Astrocyte (in vitro differentiated cells and primary cell): ENCODE measurements at regions not wholly inside any gene's neighbourhood (a gene's known extent, or its start where the extent isn't known, plus 50 kb on each side); places are given as distances from the start of the nearest gene placed in this dataset.

ENCODE experiments used
- DNase-seq: peaks from one replicate; pipeline ENCODE4 v3.0.0-alpha.2; 2010; ENCODE audit warnings: low read depth
- FAIRE-seq: peaks from 2 replicates; lab custom pipeline; 2011; peaks lifted over from hg19 to GRCh38; lab: Jason Lieb, UNC
- H2AFZ ChIP-seq: 2 replicates; pipeline ENCODE4 v1.6.0; 2012; ENCODE audit warnings: low read depth, low read length, inconsistent platforms
- H3K27ac ChIP-seq: 2 replicates; pipeline ENCODE4 v1.5.1; 2011; ENCODE audit warnings: low read depth, low read length, inconsistent platforms
- H3K27me3 ChIP-seq: 2 replicates; pipeline ENCODE4 v1.6.0; 2011; ENCODE audit warnings: low read length, inconsistent platforms; ENCODE audit not compliant: insufficient read depth
- H3K36me3 ChIP-seq: 2 replicates; pipeline ENCODE4 v1.5.1; 2011; ENCODE audit warnings: low read length, inconsistent platforms; ENCODE audit not compliant: insufficient read depth
- H3K4me1 ChIP-seq: 2 replicates; pipeline ENCODE4 v1.5.1; 2011; ENCODE audit warnings: low read length, inconsistent platforms; ENCODE audit not compliant: insufficient read depth
- H3K4me2 ChIP-seq: 2 replicates; pipeline ENCODE4 v1.6.0; 2012; ENCODE audit warnings: low read length, inconsistent platforms
- H3K4me3 ChIP-seq: 2 replicates; pipeline ENCODE4 v1.5.1; 2011; ENCODE audit warnings: low read depth, mild to moderate bottlenecking, low read length, inconsistent platforms; ENCODE audit not compliant: insufficient read depth
- H3K79me2 ChIP-seq: 2 replicates; pipeline ENCODE4 v1.6.0; 2012; ENCODE audit warnings: mild to moderate bottlenecking, low read length, inconsistent platforms; ENCODE audit not compliant: insufficient read depth
- H3K9ac ChIP-seq: 2 replicates; pipeline ENCODE4 v1.6.0; 2012; ENCODE audit warnings: mild to moderate bottlenecking, low read length, inconsistent platforms
- H3K9me3 ChIP-seq: 2 replicates; pipeline ENCODE4 v1.5.1; 2012; ENCODE audit warnings: low read depth, mild to moderate bottlenecking, low read length, inconsistent platforms; ENCODE audit not compliant: insufficient read depth
- H4K20me1 ChIP-seq: 2 replicates; pipeline ENCODE4 v1.6.0; 2012; ENCODE audit warnings: low read length, inconsistent platforms; ENCODE audit not compliant: insufficient read depth
- H3K27ac Mint-ChIP-seq: one replicate; pipeline ENCODE4 v1.8.0; 2021; ENCODE audit warnings: mild to moderate bottlenecking, mixed read lengths; ENCODE audit not compliant: unreplicated experiment
- H3K27me3 Mint-ChIP-seq: one replicate; pipeline ENCODE4 v1.8.0; 2021; ENCODE audit warnings: low read depth, mixed read lengths; ENCODE audit not compliant: unreplicated experiment
- H3K36me3 Mint-ChIP-seq: one replicate; pipeline ENCODE4 v1.8.0; 2021; ENCODE audit warnings: low read depth, mixed read lengths; ENCODE audit not compliant: unreplicated experiment
- H3K4me1 Mint-ChIP-seq: one replicate; pipeline ENCODE4 v1.8.0; 2021; ENCODE audit warnings: low read depth, mixed read lengths; ENCODE audit not compliant: unreplicated experiment
- H3K4me3 Mint-ChIP-seq: one replicate; pipeline ENCODE4 v1.8.0; 2021; ENCODE audit warnings: mild to moderate bottlenecking, moderate library complexity, mixed read lengths; ENCODE audit not compliant: unreplicated experiment
- H3K9me3 Mint-ChIP-seq: one replicate; pipeline ENCODE4 v1.8.0; 2021; ENCODE audit warnings: mild to moderate bottlenecking, mixed read lengths; ENCODE audit not compliant: unreplicated experiment
- CTCF ChIP-seq: IDR thresholded peaks from 2 replicates; pipeline ENCODE4 v1.5.1; 2011; ENCODE audit warnings: low read depth, mild to moderate bottlenecking, inconsistent platforms, low read length, moderate library complexity; ENCODE audit not compliant: insufficient read depth
- EZH2 ChIP-seq: IDR thresholded peaks from 2 replicates; pipeline ENCODE4 v1.6.1; 2012; ENCODE audit warnings: mild to moderate bottlenecking, low read length, inconsistent platforms; ENCODE audit not compliant: insufficient read depth

- H3K36me3 ChIP-seq: no peaks in the 10 kb centered on the region
- no peaks in the 10 kb centered on the region for H4K20me1 ChIP-seq
- no peaks in the 10 kb centered on the region for H3K9me3 ChIP-seq
- TF ChIP-seq CTCF (no peak), EZH2 (no peak)
- no peak overlapping the region for H2AFZ ChIP-seq
- no peaks in the 10 kb centered on the region for H3K79me2 ChIP-seq
- no peak overlapping the region for H3K27ac Mint-ChIP-seq
- no peaks in the 10 kb centered on the region for H3K27me3 ChIP-seq
- no peaks in the 10 kb centered on the region for H3K27me3 Mint-ChIP-seq
- peaks cover 7% of the 10 kb centered on the region for H3K4me1 ChIP-seq
- no peak overlapping the region for H3K9ac ChIP-seq
- H3K4me2 ChIP-seq: no peak overlapping the region
- no peak overlapping the region for H3K27ac ChIP-seq
- no peaks in the 10 kb centered on the region for H3K9me3 Mint-ChIP-seq
- FAIRE-seq (no peak), DNase-seq (no peak)
- H3K4me1 Mint-ChIP-seq: peaks cover 4% of the 10 kb centered on the region
- H3K4me3 Mint-ChIP-seq: no peak overlapping the region
- H3K36me3 Mint-ChIP-seq: no peaks in the 10 kb centered on the region
- no peak overlapping the region for H3K4me3 ChIP-seq
Measured at GRCh38 chr9:73053543-73053942, 98.1 kb upstream of the ANXA1 start.

GRCh38 chr9:73050887-73051550 is 98.2 kb upstream of the ALDH1A1 start:
- Histone ChIP-seq H2AFZ (no peak overlapping the region), H3K4me1 (peaks cover 7% of the 10 kb centered on the region), H3K36me3 (no peaks in the 10 kb centered on the region), H3K79me2 (no peaks in the 10 kb centered on the region), H4K20me1 (no peaks in the 10 kb centered on the region), H3K9me3 (no peaks in the 10 kb centered on the region), H3K4me2 (no peak overlapping the region), H3K27ac (no peak overlapping the region), H3K4me3 (no peak overlapping the region), H3K9ac (no peak overlapping the region), H3K27me3 (no peaks in the 10 kb centered on the region)
- FAIRE-seq (no peak), DNase-seq (no peak)
- H3K27ac Mint-ChIP-seq: no peak overlapping the region
- H3K9me3 Mint-ChIP-seq: no peaks in the 10 kb centered on the region
- peaks cover 4% of the 10 kb centered on the region for H3K4me1 Mint-ChIP-seq
- peaks cover under 1% of the 10 kb centered on the region for H3K27me3 Mint-ChIP-seq
- no peaks in the 10 kb centered on the region for H3K36me3 Mint-ChIP-seq
- no peak for TF ChIP-seq EZH2
- no peak for TF ChIP-seq CTCF
- H3K4me3 Mint-ChIP-seq: no peak overlapping the region

DNA sequence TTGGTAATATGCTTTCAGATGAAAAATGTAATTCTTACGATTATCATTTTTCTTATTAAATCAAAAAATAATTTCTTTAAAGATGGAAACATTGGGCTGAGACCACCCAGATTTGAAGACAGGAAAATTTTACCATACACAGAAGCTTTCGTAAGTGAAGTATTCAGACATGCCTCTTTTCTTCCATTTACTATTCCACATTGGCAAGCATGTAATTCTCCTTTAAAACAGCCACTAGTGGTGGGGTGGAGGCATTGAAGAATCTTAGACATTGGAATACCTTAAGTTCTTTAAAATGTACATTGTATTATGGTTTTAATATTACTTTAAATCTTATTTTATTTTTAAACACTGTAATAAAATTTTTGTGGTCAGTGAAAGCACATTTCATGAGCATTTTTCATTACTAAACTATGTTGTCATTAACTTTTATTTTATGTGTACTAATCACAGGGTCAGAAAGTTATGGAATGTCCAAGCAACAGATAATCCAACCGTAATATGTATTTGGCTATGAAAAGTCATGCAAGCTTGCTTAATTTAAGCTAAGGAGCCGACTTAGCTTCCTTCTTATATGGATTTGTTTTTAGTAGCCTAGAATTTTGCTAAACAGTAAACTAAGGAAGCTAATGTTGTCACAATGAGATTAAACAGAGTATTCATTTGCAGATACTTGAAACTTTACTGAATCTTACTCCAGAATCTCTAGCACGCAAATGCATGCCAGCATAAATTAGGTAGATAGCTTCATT is 97.4 kb upstream of the ALDH1A1 start:
- Histone ChIP-seq H3K9ac (no peak overlapping the region), H3K9me3 (no peaks in the 10 kb centered on the region), H3K4me1 (peaks cover 7% of the 10 kb centered on the region), H3K79me2 (no peaks in the 10 kb centered on the region), H4K20me1 (no peaks in the 10 kb centered on the region), H3K36me3 (no peaks in the 10 kb centered on the region), H3K27ac (no peak overlapping the region), H2AFZ (no peak overlapping the region), H3K4me2 (peak overlapping the region; percentile 34), H3K4me3 (no peak overlapping the region), H3K27me3 (no peaks in the 10 kb centered on the region)
- H3K36me3 Mint-ChIP-seq: no peaks in the 10 kb centered on the region
- peaks cover 3% of the 10 kb centered on the region for H3K27me3 Mint-ChIP-seq
- DNase-seq (peak; percentile 32), FAIRE-seq (no peak)
- H3K9me3 Mint-ChIP-seq: no peaks in the 10 kb centered on the region
- TF ChIP-seq EZH2: no peak
- peak; percentile 9 for TF ChIP-seq CTCF
- peaks cover 4% of the 10 kb centered on the region for H3K4me1 Mint-ChIP-seq
- H3K27ac Mint-ChIP-seq: no peak overlapping the region
- H3K4me3 Mint-ChIP-seq: no peak overlapping the region
